IMR-90 (cell line): ENCODE measurements at regions not wholly inside any gene's neighbourhood (a gene's known extent, or its start where the extent isn't known, plus 50 kb on each side); places are given as distances from the start of the nearest gene placed in this dataset.
A peak's percentile ranks its signal among the peaks of the same experiment; 100 is the strongest.

ENCODE experiments used
- ATAC-seq: fragments of 200-7000 bp; cut with Tn5 transposase; 2 replicates; pipeline ENCODE4 v1.9.1; 2020; ENCODE audit warnings: low read depth, mild to moderate bottlenecking, moderate library complexity
- BruUV-seq: library from RNA; stranded (reverse); fragments of 400-500 nt; replicated peaks from 2 replicates; lab custom pipeline; 2021; lab: Mats Ljungman, UMichigan
- CTCF ChIA-PET: fragments of 300-600 bp; formaldehyde crosslinking; extraction: SDS; loops from one replicate; lab custom pipeline; 2021; ENCODE audit warnings: antibody characterized with exemption; lab: Yijun Ruan, JAX
- POLR2A ChIA-PET: fragments of 300-600 bp; sonication (Branson Sonifier 250); formaldehyde crosslinking; loops from one replicate; lab custom pipeline; 2022; ENCODE audit warnings: antibody characterized with exemption; ENCODE audit not compliant: unreplicated experiment; lab: Charles Lee
- DNase-seq: peaks from one replicate; pipeline ENCODE4 v3.0.0; 2013
- H2AFZ ChIP-seq: replicated peaks from 2 replicates; pipeline ENCODE3; 2013; ENCODE audit warnings: low read length, mild to moderate bottlenecking; ENCODE audit not compliant: poor library complexity
- H2AK5ac ChIP-seq: 2 replicates; pipeline ENCODE4 v1.6.1; 2013; ENCODE audit warnings: low read depth, low read length, inconsistent platforms
- H2AK9ac ChIP-seq: replicated peaks from 2 replicates; pipeline ENCODE3; 2013; ENCODE audit warnings: mild to moderate bottlenecking, low read depth, low read length, moderate library complexity; ENCODE audit not compliant: poor library complexity
- H2BK120ac ChIP-seq: 2 replicates; pipeline ENCODE4 v1.6.1; 2013; ENCODE audit warnings: low read depth, low read length, inconsistent platforms
- H2BK15ac ChIP-seq: 3 replicates; pipeline ENCODE4 v1.6.1; 2013; ENCODE audit warnings: low read depth, low read length, inconsistent platforms
- H2BK20ac ChIP-seq: 2 replicates; pipeline ENCODE4 v1.6.1; 2013; ENCODE audit warnings: low read depth, mild to moderate bottlenecking, inconsistent platforms, low read length, moderate library complexity
- H2BK5ac ChIP-seq: 2 replicates; pipeline ENCODE4 v1.6.1; 2013; ENCODE audit warnings: mild to moderate bottlenecking, low read depth, low read length, inconsistent platforms; ENCODE audit not compliant: poor library complexity, severe bottlenecking
- H3K14ac ChIP-seq: replicated peaks from 2 replicates; pipeline ENCODE4 v1.6.1; 2013; ENCODE audit warnings: low read depth, low read length, inconsistent platforms
- H3K18ac ChIP-seq: 2 replicates; pipeline ENCODE4 v1.6.1; 2013; ENCODE audit warnings: low read depth, low read length, control low read depth
- H3K23ac ChIP-seq: 2 replicates; pipeline ENCODE4 v1.6.1; 2013; ENCODE audit warnings: low read depth, low read length, inconsistent platforms
- H3K27ac ChIP-seq: 2 replicates; pipeline ENCODE4 v1.5.1; 2013; ENCODE audit warnings: mild to moderate bottlenecking, control low read depth, low read length; ENCODE audit not compliant: insufficient read depth
- H3K27me3 ChIP-seq: 2 replicates; pipeline ENCODE4 v1.6.1; 2013; ENCODE audit warnings: low read length; ENCODE audit not compliant: control insufficient read depth, insufficient read depth
- H3K36me3 ChIP-seq: 2 replicates; pipeline ENCODE4 v1.6.1; 2013; ENCODE audit warnings: low read length, mixed read lengths; ENCODE audit not compliant: control insufficient read depth, insufficient read depth
- H3K4ac ChIP-seq: 2 replicates; pipeline ENCODE4 v1.6.1; 2013; ENCODE audit warnings: low read depth, low read length, inconsistent platforms
- H3K4me1 ChIP-seq: 2 replicates; pipeline ENCODE4 v1.6.1; 2013; ENCODE audit warnings: low read length, mixed read lengths; ENCODE audit not compliant: control insufficient read depth, insufficient read depth
- H3K4me2 ChIP-seq: 2 replicates; pipeline ENCODE4 v1.6.1; 2013; ENCODE audit warnings: low read depth, mild to moderate bottlenecking, control low read depth, low read length, moderate library complexity
- H3K4me3 ChIP-seq: 2 replicates; pipeline ENCODE4 v1.5.1; 2013; ENCODE audit warnings: low read depth, mild to moderate bottlenecking, control low read depth, low read length, moderate library complexity; ENCODE audit not compliant: insufficient read depth
- H3K56ac ChIP-seq: 2 replicates; pipeline ENCODE4 v1.6.1; 2013; ENCODE audit warnings: low read length, inconsistent platforms; ENCODE audit not compliant: insufficient read depth; ENCODE audit errors: extremely low read depth
- H3K79me1 ChIP-seq, 2 experiments: 2 replicates each; pipeline ENCODE4 v1.6.1; 2013; ENCODE audit warnings: low read length in 2 of 2, inconsistent platforms in 1 of 2, low read depth in 1 of 2
- H3K9ac ChIP-seq: 2 replicates; pipeline ENCODE4 v1.6.1; 2013; ENCODE audit warnings: low read depth, low read length, control low read depth
- H3K9me1 ChIP-seq: 2 replicates; pipeline ENCODE4 v1.6.1; 2013; ENCODE audit warnings: low read length, inconsistent platforms; ENCODE audit not compliant: insufficient read depth
- H3K9me3 ChIP-seq: 2 replicates; pipeline ENCODE4 v1.6.1; 2013; ENCODE audit warnings: low read length; ENCODE audit not compliant: control insufficient read depth, insufficient read depth
- H4K20me1 ChIP-seq: 2 replicates; pipeline ENCODE4 v1.6.1; 2013; ENCODE audit warnings: low read length, inconsistent platforms; ENCODE audit not compliant: insufficient read depth
- H4K5ac ChIP-seq: 2 replicates; pipeline ENCODE4 v1.6.1; 2013; ENCODE audit warnings: mild to moderate bottlenecking, low read depth, low read length, control low read depth
- H4K8ac ChIP-seq, 2 experiments: 2 replicates each; pipeline ENCODE4 v1.6.1; 2013; ENCODE audit warnings: low read depth in 2 of 2, low read length in 2 of 2, control low read depth in 1 of 2, inconsistent platforms in 1 of 2
- H4K91ac ChIP-seq: 2 replicates; pipeline ENCODE4 v1.6.1; 2013; ENCODE audit warnings: low read depth, low read length, inconsistent platforms; ENCODE audit not compliant: insufficient read depth
- BHLHE40 ChIP-seq: fragments of 150-350 bp; IDR thresholded peaks from 2 replicates; pipeline ENCODE4 v1.6.1; 2016; ENCODE audit warnings: mild to moderate bottlenecking, low read depth, low read length
- CEBPB ChIP-seq: IDR thresholded peaks from 2 replicates; pipeline ENCODE4 v1.6.1; 2012; ENCODE audit warnings: low read depth, low read length, improper control_type of control experiment
- USF2 ChIP-seq: fragments of 150-350 bp; IDR thresholded peaks from 2 replicates; pipeline ENCODE4 v1.6.1; 2017; ENCODE audit warnings: mild to moderate bottlenecking, antibody characterized with exemption, low read length, low read depth
- WGBS, 2 experiments: methylation state at CpG; one replicate each; pipeline versions ENCODE4 v1.1.5 to v1.1.7; 2013; ENCODE audit warnings: missing lambda C conversion rate in 2 of 2; ENCODE audit not compliant: insufficient read length in 1 of 2; ENCODE audit errors: extremely low coverage in 2 of 2; 5-methylcytosine and 5-hydroxymethylcytosine counted together
- dilution Hi-C: fragments of 300-500 bp; cut with HindIII; formaldehyde crosslinking; loops from one replicate; pipeline ENCODE4 v1.14.3; 2018; ENCODE audit warnings: low sequenced_read_pairs; ENCODE audit not compliant: unreplicated experiment
- in situ Hi-C: fragments of 300-500 bp; cut with MboI; formaldehyde crosslinking; loops from 3 replicates; pipeline ENCODE4 v1.14.3; 2019; ENCODE audit warnings: low sequenced_read_pairs, inconsistent platforms, mixed read lengths
- intact Hi-C: fragments of 100-400 bp; cut with micrococcal nuclease; formaldehyde crosslinking; loops from 2 replicates; pipeline ENCODE4 v1.10.0; 2022

GRCh38 chr6:112665114-112665513, 318.0 kb downstream of the RFPL4B start:
- peak; percentile 66; the same call in 1 of the 2 replicates for ATAC-seq

More at GRCh38 chr6:112665114-112665513, 318.0 kb downstream of the RFPL4B start:
- Histone ChIP-seq H3K14ac (0 out of 2 replicates have a peak overlapping the region, but pooled peaks have one; percentile 14), H3K9me1 (peaks cover 4% of the 10 kb centered on the region; the same call in 1 of the 2 replicates), H3K9ac (no peak overlapping the region), H2BK20ac (peak overlapping the region; percentile 27; the same call in 1 of the 2 replicates), H3K79me1 (no peaks in the 10 kb centered on the region), H2BK120ac (peak overlapping the region; percentile 3; the same call in 1 of the 2 replicates), H2AK9ac (no peak overlapping the region), H3K36me3 (no peaks in the 10 kb centered on the region), H3K27me3 (no peaks in the 10 kb centered on the region), H4K20me1 (no peaks in the 10 kb centered on the region), H3K4me1 (peaks cover 3% of the 10 kb centered on the region; the same call in 1 of the 2 replicates), H3K4ac (no peak overlapping the region), H3K27ac (no peak overlapping the region), H3K4me2 (no peak overlapping the region), H2AFZ (no peak overlapping the region), H4K5ac (no peak overlapping the region), H3K9me3 (no peaks in the 10 kb centered on the region), H3K18ac (peak overlapping the region; percentile 1; the same call in 1 of the 2 replicates), H4K8ac (no peak overlapping the region), H4K91ac (no peak overlapping the region), H2BK5ac (no peak overlapping the region), H2BK15ac (no peak overlapping the region), H2AK5ac (no peak overlapping the region), H3K4me3 (no peak overlapping the region), H3K23ac (no peak overlapping the region), H3K56ac (no peak overlapping the region)
- no TSS peak for BruUV-seq
- WGBS, 2 experiments, result no CpG with 5 or more reads among the region's 2 CpGs
- TF ChIP-seq BHLHE40, result peak; percentile 41; the same call in 1 of the 2 replicates
- TF ChIP-seq CEBPB, result no peak
- TF ChIP-seq USF2, result peak; percentile 69
- in situ Hi-C loops (no loop called here), dilution Hi-C loops (no loop called here), intact Hi-C loops (no loop called here)
- ChIA-PET POLR2A (no interaction called here), CTCF (no interaction called here)
- peak; percentile 77 for DNase-seq
